ENCODE measurements at regions not wholly inside any gene's neighbourhood (a gene's known extent, or its start where the extent isn't known, plus 50 kb on each side); places are given as distances from the start of the nearest gene placed in this dataset.
"Not testable (repeated sequence)": the region's sequence is repeated elsewhere in the genome, so short reads cannot be mapped to it uniquely, and the experiment has no call there.

DNA sequence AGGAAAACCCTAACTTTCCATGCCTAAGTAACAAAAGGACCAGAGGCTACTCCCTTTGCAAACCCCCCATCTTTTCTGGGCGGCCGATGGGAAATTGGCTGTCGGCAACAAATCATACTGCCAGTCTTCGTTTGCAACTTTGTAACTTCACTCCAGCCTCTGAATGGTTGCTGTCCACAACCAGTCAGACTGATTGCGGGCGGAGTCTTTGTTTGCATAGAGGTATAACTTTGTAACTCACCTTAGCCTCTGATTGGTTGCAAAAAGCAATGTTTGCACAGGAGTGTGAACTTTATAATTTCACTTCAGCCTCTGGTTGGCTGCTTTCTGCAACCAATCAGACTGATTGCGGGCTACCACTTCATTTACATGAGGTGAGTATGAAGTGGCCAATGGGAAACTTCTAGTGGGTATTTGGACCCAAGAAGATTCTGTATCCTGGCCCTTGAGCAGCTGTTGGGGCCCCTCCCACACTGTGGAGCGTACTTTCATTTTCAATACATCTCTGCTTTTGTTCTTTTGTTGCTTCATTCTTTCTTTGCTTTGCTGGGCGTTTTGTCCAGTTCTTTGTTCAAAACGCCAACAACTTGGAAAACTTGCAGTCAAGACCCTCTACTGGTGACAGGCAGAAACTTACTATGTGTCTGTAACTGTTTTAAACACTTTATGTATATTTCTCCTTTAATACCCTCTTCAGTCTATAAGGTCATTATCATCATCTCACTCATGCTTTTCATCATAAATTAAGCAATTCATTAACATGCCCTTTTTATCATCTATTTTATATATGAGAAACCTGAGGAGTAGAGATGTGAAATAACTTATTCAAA, 55.8 kb upstream of the PPP1R12A start:
- not testable (repeated sequence) for FAIRE-seq

DNA sequence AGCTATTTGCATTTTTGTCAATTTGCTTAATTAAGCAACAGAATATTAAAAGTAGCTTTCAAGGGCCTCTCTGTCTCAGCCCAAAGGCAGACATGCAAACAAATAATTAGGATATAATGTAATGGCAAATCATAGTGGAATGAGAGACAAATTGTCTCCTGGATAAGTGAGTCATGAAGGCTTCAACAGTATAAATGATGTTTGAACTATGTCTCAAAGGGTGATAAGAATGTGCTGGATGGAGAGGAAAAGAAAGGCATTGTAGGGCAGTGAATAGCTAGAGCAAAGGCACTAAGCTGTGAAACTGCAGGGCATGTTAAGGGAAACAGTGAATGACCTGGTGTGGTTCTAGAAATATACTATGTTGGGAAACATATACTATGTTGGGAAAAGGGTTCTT, 53.5 kb upstream of the PPP1R12A start:
- FAIRE-seq, result no peak

DNA sequence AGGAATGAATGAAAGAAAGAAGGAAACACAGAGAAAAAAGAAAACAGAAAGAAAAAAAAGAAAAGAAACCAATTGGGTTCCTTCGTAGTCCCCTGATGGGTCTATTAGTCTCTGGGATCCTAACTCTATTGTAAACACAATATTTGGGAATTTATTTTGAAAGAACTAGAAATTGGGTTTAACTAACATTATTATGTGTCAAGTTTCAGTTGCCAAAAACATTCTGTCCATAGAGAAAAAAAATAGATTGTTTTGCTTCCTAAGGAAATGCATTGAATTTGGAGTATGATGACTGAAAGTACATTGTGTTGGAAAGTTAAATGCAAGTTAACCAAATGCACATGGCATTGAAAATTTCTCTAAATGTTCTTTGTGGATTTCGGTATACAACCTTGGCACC, 52.8 kb upstream of the PPP1R12A start:
- no peak for FAIRE-seq
